ENCODE measurements at regions not wholly inside any gene's neighbourhood (a gene's known extent, or its start where the extent isn't known, plus 50 kb on each side); places are given as distances from the start of the nearest gene placed in this dataset.

- H4K20me1 ChIP-seq (ENCODE audit: insufficient read depth), result no peaks in the 10 kb centered on the region
- ATAC-seq (no peak), DNase-seq (ENCODE audit: low read depth, low spot score) (no peak)
- intact Hi-C loops (cut with micrococcal nuclease), result no loop called here
- H3K27ac ChIP-seq (ENCODE audit: low read depth, low read length), result no peak overlapping the region
- ChIA-PET POLR2A (no interaction called here), RAD21 (ENCODE audit: low non-redundant PET in 1 of 2, low total read pairs in 2 of 2, uncharacterized antibody in 2 of 2, unreplicated experiment in 2 of 2) (no interaction called here), CTCF (no interaction called here)
- H3K9me3 ChIP-seq (ENCODE audit: control insufficient read depth in 1 of 2, insufficient read depth in 1 of 2, low read depth in 1 of 2, low read length in 2 of 2), result no peaks in the 10 kb centered on the region
- H3K79me2 ChIP-seq (ENCODE audit: insufficient read depth, low read length), result no peaks in the 10 kb centered on the region
- no peak overlapping the region for H2AFZ ChIP-seq (ENCODE audit: low read depth, low read length, poor library complexity, severe bottlenecking)
- TF ChIP-seq POLR2A (IDR thresholded peaks at IDR 0.05; ENCODE audit: borderline replicate concordance, extremely low read depth, insufficient read depth, insufficient read length), result no peak
- TF ChIP-seq CBX3 (IDR thresholded peaks at IDR 0.05; ENCODE audit: low read depth), result no peak
- TF ChIP-seq EZH2 (IDR thresholded peaks at IDR 0.05), result no peak
- no peak overlapping the region for H3K4me3 ChIP-seq (replicated peaks in 1 of 2; ENCODE audit: low read depth in 1 of 2, low read length in 2 of 2)
- no peak overlapping the region for H3K9ac ChIP-seq (ENCODE audit: low read length)
- no peaks in the 10 kb centered on the region for H3K4me1 ChIP-seq (ENCODE audit: control insufficient read depth in 1 of 2, insufficient read depth in 2 of 2, low read length in 2 of 2)
- no peaks in the 10 kb centered on the region for H3K9me2 ChIP-seq (ENCODE audit: insufficient read depth)
- H3K36me3 ChIP-seq (ENCODE audit: control insufficient read depth in 1 of 2, insufficient read depth in 2 of 2, low read length in 2 of 2), result no peaks in the 10 kb centered on the region
- BruUV-seq (replicated peaks), result no TSS peak
- H3K27me3 ChIP-seq (ENCODE audit: insufficient read depth, low read length), result no peaks in the 10 kb centered on the region
- no peak overlapping the region for H3K4me2 ChIP-seq (ENCODE audit: low read length)
These were observed 605.8 kb upstream of the TENM3 start for GRCh38 chr4:181637186-181638105.

- Histone ChIP-seq H3K36me3 (ENCODE audit: control insufficient read depth in 1 of 2, insufficient read depth in 2 of 2, low read length in 2 of 2) (no peaks in the 10 kb centered on the region), H3K79me2 (ENCODE audit: insufficient read depth, low read length) (no peaks in the 10 kb centered on the region), H3K9me2 (ENCODE audit: insufficient read depth) (no peaks in the 10 kb centered on the region), H3K9ac (ENCODE audit: low read length) (no peak overlapping the region), H2AFZ (ENCODE audit: low read depth, low read length, poor library complexity, severe bottlenecking) (no peak overlapping the region), H3K27ac (ENCODE audit: low read depth, low read length) (no peak overlapping the region), H4K20me1 (ENCODE audit: insufficient read depth) (no peaks in the 10 kb centered on the region), H3K9me3 (ENCODE audit: control insufficient read depth in 1 of 2, insufficient read depth in 1 of 2, low read depth in 1 of 2, low read length in 2 of 2) (no peaks in the 10 kb centered on the region), H3K27me3 (ENCODE audit: insufficient read depth, low read length) (no peaks in the 10 kb centered on the region), H3K4me1 (ENCODE audit: control insufficient read depth in 1 of 2, insufficient read depth in 2 of 2, low read length in 2 of 2) (no peaks in the 10 kb centered on the region), H3K4me3 (replicated peaks in 1 of 2; ENCODE audit: low read depth in 1 of 2, low read length in 2 of 2) (no peak overlapping the region), H3K4me2 (ENCODE audit: low read length) (no peak overlapping the region)
- TF ChIP-seq ATF3 (IDR thresholded peaks at IDR 0.05) (no peak), JUND (IDR thresholded peaks at IDR 0.05) (no peak), FOSL1 (IDR thresholded peaks at IDR 0.05; ENCODE audit: low read depth) (no peak), POLR2A (IDR thresholded peaks at IDR 0.05; ENCODE audit: borderline replicate concordance, extremely low read depth, insufficient read depth, insufficient read length) (no peak), SP1 (IDR thresholded peaks at IDR 0.05; ENCODE audit: low read depth) (no peak)
- no TSS peak for BruUV-seq (replicated peaks)
- ChIA-PET CTCF (no interaction called here), POLR2A (no interaction called here), RAD21 (ENCODE audit: low non-redundant PET in 1 of 2, low total read pairs in 2 of 2, uncharacterized antibody in 2 of 2, unreplicated experiment in 2 of 2) (no interaction called here)
- intact Hi-C loops (cut with micrococcal nuclease), result no loop called here
- no peak for DNase-seq (ENCODE audit: low read depth, low spot score)
- no peak for ATAC-seq
These were observed 599.7 kb upstream of the TENM3 start for GRCh38 chr4:181643466-181643865.

All from HCT116 (cell line).